EL (cell line): ENCODE measurements at regions not wholly inside any gene's neighbourhood (a gene's known extent, or its start where the extent isn't known, plus 50 kb on each side); places are given as distances from the start of the nearest gene placed in this dataset.
"Not testable (repeated sequence)": the region's sequence is repeated elsewhere in the genome, so short reads cannot be mapped to it uniquely, and the experiment has no call there.

Experiments used
- DNase-seq: peaks from one replicate; pipeline ENCODE4 v3.0.0-alpha.2; 2016

DNA sequence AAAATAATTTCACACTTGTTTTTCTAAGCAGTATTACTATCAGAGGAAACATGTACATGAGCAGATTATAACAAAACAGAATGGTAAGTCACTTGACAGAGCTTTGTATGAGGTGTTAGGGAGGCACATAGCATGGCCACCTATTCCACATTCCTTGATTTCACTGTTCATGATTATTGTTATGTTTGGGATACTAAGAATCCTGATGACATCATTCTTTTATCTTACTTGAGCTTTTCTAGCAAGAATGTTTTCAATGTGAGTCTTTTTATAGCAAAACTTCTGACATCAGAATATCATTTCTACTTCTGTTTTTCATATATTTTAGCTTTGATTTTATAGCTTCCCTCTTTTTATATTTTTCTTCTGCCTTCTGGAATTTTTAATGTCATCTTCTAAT, 208.2 kb downstream of the DMRTA1 start:
- DNase-seq = no peak

DNA sequence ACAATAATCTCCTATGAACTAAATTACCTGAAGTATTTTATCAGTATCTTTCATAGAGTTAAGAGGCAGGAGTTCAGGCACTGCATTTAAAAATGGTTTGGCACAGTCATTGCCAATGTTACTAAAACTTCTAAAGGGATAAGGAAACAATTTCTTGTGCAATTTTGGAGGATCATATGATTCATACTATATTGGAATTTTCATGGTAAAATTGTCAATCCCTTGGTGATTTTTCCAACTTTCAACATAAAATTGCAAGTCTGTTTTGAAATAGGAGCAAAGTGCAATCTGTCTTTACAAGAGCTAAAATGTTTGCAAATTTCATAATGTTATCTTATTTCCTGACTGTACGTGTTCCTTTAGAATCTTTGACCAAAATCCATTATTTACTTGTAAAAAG, 211.1 kb downstream of the DMRTA1 start:
- DNase-seq = no peak

DNA sequence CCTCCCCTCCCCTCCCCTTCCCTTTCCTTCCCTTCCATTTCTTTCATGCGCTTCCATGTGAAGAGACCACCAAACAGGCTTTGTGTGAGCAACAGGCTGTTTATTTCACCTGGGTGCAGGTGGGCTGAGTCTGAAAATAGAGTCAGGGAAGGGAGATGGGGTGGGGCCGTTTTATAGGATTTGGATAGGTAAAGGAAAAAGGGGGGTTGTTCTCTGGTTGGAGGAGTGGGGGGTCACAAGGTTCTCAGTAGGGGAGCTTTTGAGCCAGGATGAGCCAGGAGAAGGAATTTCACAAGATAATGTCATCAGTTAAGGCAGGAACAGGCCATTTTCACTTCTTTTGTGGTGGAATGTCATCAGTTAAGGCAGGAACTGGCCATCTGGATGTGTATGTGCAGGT, 211.9 kb downstream of the DMRTA1 start:
- DNase-seq = not testable (repeated sequence)

DNA sequence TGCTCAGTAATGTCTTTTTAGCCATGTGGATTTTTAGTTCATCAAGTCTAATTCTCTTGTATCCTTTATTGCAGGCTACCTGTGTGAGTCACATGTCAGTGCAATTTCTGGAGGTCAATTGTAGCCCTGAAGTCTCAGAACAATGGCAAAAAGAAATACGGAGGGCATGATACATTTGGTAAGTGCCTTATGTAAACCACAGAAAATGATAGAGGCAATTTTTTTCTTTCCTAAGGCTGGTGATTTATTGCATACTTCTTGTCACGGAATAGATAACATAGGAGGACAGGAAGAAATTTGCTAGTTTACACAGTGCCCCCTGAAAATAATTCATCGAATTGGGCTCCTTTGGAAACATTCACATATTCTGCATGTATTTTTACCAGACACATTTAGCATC, 235.9 kb downstream of the DMRTA1 start:
- DNase-seq = peak; percentile 12

DNA sequence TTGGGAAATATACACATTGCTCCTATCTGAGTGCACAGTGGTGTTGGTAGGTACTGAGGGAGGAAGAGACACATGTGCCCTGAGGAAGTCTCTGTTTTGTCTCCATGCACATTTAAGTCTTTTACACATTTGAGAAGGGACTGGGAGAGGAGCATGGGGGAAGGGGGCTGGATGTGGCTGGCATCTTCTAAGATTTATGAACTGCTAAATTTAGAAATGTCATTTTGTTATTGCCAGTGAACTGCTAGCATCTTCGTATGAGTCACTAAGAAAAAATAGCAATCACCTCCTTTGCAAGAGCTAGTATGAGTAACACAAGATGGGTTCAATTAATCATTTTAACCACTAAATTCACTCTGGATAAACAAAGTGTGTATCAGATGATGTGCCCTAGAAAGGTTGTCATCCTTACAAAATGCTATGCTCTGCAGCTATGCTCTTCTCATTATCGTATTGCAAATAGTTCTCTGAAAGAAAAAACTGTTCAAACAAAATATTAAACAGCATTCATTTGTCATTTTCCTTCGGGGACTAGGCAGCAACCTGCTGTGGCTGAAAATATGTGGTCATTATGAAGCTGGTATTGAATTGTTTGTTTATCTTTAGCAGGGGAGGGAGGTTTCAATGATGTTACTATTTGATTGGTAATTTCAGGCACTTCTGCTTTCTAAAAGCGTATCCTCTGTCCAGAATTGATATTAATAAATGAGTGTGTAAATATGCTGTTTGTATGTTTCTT, 236.5 kb downstream of the DMRTA1 start:
- peak; percentile 67 for DNase-seq

DNA sequence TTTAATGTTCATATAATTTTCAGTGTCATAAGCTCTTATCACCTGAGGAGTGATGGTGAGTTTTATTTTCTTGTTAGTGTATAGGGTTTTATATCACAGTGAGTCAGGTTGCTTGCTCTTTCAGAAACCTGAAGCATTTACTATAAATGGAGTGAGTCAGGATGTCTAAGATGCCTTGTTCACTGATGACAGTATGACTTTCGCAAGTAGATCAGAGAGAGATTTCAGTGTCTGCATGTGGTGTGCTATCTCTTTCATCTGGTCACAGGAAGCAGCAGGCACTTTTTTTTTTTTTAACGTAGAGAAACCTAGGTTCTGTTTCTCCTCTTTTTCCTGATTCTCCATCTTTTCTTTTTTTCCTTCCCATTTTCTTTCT, 237.1 kb downstream of the DMRTA1 start:
- DNase-seq = peak; percentile 70

DNA sequence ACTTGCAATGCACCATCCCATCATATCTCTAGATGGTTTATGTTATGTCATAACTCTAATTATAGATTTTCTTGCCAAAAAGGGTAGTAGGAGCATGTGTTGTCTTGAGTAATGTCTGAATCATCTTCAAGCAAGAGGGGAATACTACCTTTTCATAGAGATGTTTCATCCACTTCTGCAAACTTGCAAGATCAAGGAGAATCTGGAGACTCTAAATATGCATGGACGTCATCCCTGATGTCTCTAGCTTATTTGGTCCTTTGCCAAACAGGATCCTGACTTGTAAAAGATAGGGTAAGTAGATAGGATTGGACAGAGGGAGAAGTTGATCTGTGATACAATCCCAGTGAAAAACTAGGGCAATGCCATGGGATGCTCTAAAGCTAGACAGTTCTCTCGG, 246.5 kb downstream of the DMRTA1 start:
- no peak for DNase-seq

DNA sequence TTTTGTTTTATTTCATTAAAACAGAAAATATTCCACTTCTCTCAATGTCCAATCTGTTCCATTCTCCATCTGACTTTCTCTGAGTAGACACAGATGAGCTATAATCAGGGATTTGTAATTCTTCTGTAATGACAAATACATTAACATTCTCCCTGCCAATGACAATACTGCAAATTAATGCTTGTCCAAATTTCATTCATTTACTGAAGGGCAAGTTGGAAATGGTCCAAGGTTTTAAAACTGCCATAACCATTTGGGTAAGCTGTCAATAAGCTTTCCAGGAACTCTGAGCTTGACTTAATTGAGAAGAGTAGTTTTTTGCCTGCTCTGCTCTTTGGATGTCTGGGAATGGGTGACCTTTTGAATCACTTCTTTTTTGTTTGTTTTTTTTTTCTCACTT, 253.5 kb downstream of the DMRTA1 start:
- no peak for DNase-seq

DNA sequence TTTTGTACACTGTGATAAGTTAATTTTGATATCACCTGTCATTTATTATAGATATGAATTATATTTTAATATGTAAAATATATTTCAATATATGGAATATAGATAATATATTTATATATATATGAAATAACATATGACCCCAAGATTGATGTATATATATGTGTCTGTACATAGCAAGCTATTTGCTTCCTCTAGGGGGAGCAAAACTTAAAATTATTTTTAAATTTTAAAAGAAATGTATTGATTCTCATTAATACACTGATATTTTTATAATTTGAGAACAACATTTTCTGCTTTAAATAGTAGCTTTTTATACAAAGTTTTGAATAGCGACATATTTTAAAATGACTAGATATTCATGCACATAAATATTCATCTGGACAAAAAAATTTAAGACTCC, 272.0 kb downstream of the DMRTA1 start:
- DNase-seq = no peak

DNA sequence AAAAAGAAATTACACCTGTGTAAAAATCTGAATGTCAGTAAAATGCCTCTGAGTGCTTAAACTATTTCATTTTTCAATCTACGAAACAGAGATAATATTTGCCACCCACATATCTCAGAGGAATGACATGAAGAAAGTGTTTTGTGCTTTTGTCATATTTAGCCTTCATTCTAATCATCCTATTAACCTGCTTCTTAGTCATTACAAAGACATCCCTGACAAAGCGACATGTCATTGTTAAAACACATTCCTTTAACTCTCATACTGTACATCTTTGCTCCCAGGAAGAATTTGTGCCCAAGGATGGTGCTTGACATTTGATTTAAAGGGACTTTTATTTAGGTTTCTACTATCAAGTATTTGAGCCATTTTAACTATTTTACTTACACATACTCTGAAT, 275.9 kb downstream of the DMRTA1 start:
- peak; percentile 10 for DNase-seq

DNA sequence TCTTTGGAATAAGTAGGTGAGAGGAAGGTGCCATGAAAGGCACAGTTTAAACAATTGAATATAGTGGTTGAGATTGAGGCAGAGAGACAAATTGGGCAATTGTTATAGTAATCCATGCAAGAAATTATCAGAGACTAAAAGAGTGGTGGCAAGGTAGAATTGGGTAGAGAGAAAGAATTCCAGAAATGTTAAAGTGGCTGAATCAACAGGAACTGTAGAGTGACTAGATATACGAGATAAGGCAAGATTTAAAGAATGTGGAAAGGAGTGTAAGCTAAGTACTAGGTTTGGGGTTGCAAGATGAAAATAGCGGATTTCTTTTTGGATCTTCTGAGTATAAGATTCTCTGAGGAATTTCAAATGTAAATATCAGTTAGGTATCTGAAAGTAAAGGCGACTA, 285.2 kb downstream of the DMRTA1 start:
- DNase-seq = no peak

DNA sequence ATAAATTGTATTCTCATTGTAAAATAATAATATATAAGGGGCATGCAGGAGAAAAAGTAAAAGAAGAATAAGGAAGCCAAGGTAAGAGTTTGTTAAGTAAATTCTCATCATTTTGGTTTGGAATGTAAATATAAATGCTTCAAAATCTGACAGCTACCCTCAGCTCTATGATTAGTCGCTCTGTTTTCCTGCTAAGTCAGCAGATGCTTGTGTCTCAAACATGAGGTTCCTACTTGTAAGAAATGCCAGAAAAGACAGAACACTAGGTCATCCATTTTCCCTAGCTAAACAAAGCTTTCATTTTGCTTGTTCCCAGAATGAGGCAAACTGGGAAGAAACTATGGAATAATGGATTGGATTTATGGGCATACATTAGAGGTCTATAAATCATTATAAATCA, 293.1 kb downstream of the DMRTA1 start:
- no peak for DNase-seq

DNA sequence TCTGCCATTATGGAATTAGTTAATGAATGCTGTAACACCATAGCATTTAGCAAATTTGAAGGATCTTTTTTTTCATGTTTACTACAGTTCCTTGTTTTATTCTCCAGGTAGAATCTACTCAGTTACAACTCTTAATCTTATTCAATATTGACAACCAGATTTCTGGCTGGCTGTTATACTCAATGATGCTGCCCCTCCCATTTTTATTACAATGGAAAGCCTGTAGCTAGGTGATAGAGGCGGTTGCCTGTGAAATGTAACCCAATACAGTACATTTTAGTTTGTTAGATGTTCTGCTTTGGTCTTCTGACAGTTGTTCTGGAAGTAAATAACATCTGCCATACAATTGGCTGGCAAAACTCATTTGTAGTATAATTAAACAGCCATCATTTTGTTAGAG, 294.2 kb downstream of the DMRTA1 start:
- DNase-seq = no peak

DNA sequence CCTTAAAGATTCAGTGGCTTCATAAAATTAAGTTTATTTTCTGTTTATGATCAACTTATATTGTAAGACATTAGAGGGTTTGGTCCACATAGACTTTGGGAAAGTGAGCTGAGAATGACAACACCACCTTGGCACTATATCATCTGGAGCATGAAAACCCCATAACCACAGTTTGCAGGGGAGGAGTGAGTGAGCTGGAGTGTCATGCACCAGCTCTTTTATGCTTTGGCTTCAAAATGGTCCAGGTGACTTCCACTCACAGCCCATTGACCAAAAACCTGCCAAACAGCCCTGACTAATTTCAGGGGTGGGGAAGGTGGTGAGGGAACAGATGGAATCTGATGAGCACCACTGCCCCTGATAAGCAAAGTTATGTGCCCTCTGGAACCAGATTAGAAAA, 295.8 kb downstream of the DMRTA1 start:
- no peak for DNase-seq

DNA sequence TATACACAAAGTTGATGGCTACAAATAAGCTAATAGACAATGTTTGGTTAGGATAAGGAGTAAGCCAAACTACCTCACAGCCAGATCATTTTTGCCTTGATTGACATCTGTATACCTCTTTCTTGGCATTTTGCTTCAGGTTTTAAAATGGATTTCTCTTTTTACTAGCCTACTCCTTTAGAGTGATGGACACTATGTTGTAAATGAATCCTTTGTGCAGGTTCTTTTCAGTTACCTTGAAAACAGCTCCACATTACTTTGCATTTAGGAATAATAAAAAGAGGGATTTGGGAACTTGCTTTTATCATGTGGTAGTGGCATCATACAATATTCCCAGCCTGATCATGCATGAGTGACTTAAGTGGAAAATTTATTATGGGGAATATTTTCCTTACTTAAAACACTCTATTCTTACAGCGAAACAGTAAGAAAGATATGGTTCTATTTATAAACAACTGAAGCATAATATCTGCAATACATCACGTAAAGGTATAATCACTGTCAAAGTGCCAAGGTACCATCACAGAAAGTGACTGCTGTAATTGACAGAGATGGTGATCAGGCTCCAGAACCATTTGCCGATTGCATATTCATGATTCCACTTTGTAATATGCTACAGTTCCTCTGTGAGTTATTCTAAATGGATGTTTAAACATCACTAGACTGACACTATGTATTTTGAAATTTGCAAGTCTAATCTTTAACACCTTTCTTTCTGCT, 327.0 kb downstream of the DMRTA1 start:
- DNase-seq = no peak

DNA sequence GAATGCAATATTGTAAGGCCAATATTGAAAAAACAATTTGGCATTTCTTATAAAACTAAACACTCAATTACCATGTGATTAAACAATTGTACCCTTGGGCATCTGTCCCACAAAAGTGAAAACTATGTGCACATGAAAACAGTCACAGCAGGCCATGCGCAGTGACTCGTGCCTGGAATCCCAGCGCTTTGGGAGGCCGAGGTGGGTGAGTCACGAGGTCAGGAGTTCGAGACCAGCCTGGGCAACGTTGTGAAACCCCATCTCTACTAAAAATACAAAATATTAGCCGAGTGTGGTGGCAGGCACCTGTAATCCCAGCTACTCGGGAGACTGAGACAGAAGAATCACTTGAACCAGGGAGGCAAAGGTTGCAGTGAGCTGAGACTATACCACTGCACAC, 343.7 kb downstream of the DMRTA1 start:
- DNase-seq = no peak

DNA sequence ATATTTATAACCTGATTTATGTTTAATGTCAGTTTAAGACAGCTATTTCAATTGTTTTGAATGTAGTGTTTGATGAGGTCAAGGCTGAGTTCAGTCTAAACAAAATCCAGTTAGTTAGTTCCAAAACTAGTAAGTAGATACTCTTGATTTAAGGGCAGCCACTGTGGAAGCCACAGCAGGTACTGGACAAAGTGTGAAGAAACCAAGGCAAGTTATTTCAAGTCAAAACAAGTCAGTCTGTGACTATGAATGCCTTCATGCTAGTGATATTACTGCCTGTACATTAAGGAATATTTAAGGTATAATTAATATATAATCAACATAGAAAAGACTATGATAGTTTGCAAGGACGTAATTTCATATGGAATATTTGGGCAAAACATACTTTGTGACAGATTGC, 362.3 kb downstream of the DMRTA1 start:
- no peak for DNase-seq

DNA sequence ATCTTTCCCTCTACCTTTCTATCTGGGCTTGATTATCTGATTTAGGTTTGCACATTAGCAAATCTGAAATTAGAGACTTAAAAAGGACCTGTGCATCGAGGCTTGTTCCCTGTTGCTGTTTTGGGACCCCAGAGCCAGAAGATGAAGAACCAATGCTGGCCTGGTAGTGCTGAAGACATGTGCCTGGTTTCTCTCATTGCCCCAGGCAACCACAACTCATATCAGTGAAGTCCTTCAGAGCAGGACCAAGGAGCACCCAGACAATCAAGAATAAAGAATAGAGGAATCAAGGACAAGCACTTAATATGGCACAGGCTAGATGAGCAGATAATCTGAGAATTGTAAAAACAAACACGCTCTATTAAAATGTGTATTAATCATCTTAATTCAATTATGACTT, 362.7 kb downstream of the DMRTA1 start:
- no peak for DNase-seq

DNA sequence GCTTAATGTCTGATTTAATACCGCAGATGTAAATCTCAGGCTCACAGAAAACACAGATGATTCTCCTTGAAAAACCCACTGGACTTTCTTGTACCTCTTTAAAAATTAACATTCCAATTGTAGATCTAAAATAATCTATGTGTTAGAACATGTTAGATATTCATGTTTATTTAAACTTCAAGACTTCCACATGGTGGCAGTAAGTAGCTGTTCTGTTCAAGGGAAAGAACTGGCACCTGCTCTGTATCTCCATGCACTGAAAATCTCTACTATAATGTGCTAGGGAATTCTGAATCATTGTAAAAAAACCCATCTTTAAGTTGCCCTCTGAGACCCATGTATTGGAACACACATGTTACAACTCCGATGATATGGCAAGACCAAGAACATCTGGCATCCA, 366.9 kb downstream of the DMRTA1 start:
- peak; percentile 21 for DNase-seq

DNA sequence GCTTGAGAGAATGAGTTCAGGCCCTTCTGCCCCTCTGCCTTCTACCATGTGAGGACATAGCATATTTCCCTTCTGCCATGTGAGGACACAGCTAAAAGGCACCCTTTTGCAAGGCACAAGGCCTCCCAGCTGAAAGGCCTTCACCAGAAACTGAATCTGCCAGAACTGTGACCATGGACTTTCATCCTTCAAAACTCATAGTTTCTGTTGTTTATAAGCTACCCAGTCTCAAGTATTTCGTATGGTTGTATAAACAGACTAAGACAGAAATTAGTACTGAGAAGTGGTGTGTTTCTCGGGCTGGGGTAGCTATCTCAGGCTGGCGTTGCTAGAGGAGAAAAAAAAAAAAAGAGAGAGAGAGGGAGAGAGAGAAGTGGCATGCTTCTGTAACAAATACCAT, 368.6 kb downstream of the DMRTA1 start:
- no peak for DNase-seq

DNA sequence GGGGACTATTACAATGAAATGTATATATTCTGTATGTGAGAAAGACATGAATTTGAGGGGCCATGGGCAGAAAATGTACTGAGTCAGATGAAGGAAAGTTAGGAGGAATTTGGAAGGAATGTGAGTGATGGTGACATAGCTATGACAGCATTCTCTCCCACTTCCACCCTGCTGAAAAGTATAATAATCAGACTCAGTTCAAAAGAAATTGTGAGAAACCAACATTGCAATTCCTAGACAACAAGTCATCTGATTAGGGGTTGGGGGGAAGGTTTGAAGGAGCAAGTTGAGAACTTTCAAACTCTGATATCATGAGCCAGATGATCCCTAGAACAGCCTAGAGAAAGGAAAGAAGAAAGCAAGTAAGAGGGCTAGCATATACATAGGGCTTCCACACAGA, 370.6 kb downstream of the DMRTA1 start:
- DNase-seq = peak; percentile 53

DNA sequence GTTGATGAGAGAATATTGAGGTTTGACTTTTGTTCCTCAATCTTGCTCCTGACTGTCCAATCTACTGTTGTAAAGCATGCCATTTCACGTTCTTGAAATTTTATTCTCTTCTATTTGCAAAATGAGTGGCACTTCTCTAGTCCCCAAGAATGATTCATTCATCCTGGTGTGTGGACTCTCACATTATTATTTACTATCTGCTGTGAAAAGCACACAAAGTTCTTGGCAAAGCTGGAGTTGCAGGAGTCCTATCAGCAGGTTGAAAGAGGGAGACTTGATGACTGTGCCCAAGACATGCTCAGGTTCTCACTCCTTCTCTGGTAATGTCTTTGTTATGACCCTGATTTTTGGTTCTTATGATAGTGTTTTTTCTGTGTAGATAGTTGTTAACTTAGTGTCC, 382.6 kb downstream of the DMRTA1 start:
- DNase-seq = no peak

DNA sequence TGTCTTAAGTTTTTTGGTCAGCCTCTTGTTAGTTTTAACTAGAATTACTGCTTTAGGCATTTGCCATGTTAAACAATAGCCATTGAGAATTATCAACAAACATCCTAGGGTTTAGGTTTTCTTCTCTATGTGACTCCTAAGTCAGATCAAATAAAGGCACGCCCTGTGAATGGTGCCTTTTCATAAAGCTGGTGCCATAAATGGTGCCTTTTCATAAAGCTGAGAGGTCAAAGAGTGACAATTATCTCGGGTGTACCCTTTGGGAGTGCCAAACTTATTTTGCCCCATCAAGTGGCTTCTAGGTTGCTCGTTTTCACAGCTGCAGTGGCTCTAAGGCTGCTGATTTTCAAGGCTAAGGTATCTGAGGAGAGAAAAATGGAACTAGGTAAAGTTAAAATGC, 391.6 kb downstream of the DMRTA1 start:
- DNase-seq = no peak

DNA sequence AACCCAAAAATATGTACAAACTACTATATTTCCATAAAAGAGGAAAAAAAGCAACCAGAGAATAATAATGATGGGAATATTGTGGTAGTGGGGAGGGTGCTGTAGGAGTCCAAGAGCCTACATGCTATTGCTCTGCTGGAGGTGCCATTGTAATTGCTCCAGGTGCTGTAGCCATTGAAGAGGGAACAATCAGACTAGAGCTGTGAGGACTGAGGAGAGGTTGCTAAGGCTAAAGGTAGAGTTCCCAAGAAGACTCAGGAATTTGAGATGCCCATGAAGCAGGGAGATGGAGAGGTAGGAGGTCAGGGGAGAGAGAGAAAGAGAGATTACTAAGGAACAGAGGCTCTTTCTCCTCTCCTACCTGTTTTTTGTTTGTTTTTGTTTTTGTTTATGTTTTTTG, 394.0 kb downstream of the DMRTA1 start:
- DNase-seq = no peak

DNA sequence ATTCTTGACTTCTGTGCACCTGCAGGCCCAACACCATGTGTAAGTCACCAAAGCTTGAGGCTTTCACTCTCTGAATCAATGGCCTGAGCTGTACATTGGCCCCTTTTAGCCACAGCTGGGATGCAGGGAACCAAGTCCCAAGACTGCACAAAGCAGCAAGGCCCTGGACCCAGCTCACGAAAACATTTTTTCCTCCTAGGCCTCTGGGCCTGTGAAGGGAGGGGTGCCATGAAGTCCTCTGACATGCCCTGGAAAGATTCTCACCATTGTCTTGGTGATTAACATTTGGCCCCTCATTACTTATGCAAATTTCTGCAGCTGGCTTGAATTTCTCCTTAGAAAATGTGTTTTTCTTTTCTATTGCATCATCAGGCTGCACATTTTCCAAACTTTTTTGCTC, 398.6 kb downstream of the DMRTA1 start:
- not testable (repeated sequence) for DNase-seq
